ENCODE measurements at regions not wholly inside any gene's neighbourhood (a gene's known extent, or its start where the extent isn't known, plus 50 kb on each side); places are given as distances from the start of the nearest gene placed in this dataset.

- BruUV-seq (replicated peaks), result no TSS peak
- no peak for DNase-seq (ENCODE audit: low spot score)
- POLR2A ChIA-PET (ENCODE audit: low non-redundant PET), result no interaction called here
- intact Hi-C loops (cut with micrococcal nuclease; ENCODE audit: unreplicated experiment), result no loop called here
- TF ChIP-seq EZH2 (IDR thresholded peaks at IDR 0.05; ENCODE audit: borderline replicate concordance, low read depth, low read length, poor library complexity, severe bottlenecking), result no peak
- TF ChIP-seq CTCF (conservative IDR thresholded peaks at IDR 0.05; ENCODE audit: low read depth, low read length), result no peak
- H3K27ac ChIP-seq (ENCODE audit: low read depth, low read length, poor library complexity, severe bottlenecking), result no peak overlapping the region
- no peaks in the 10 kb centered on the region for H3K27me3 ChIP-seq (replicated peaks; ENCODE audit: insufficient read depth, low read depth, low read length, poor library complexity)
- CTCF ChIA-PET, result no interaction called here
- H3K4me3 ChIP-seq (ENCODE audit: low read depth, low read length, poor library complexity, severe bottlenecking), result no peak overlapping the region
- no peaks in the 10 kb centered on the region for H3K4me1 ChIP-seq (ENCODE audit: insufficient read depth, low read length, poor library complexity, severe bottlenecking)
- H3K36me3 ChIP-seq (ENCODE audit: insufficient read depth, low read length, poor library complexity, severe bottlenecking), result no peaks in the 10 kb centered on the region
- peaks cover 14% of the 10 kb centered on the region for H3K9me3 ChIP-seq (ENCODE audit: low read depth, low read length, poor library complexity, severe bottlenecking)
These were observed 437.5 kb upstream of the PROK2 start for GRCh38 chr3:72222410-72222809.

GRCh38 chr3:72220946-72221345, 436.0 kb upstream of the PROK2 start:
- CTCF ChIA-PET, result no interaction called here
- TF ChIP-seq EZH2 (IDR thresholded peaks at IDR 0.05; ENCODE audit: borderline replicate concordance, low read depth, low read length, poor library complexity, severe bottlenecking) (no peak), CTCF (conservative IDR thresholded peaks at IDR 0.05; ENCODE audit: low read depth, low read length) (no peak)
- intact Hi-C loops (cut with micrococcal nuclease; ENCODE audit: unreplicated experiment), result no loop called here
- Histone ChIP-seq H3K27me3 (replicated peaks; ENCODE audit: insufficient read depth, low read depth, low read length, poor library complexity) (no peaks in the 10 kb centered on the region), H3K9me3 (ENCODE audit: low read depth, low read length, poor library complexity, severe bottlenecking) (peaks cover 14% of the 10 kb centered on the region), H3K4me3 (ENCODE audit: low read depth, low read length, poor library complexity, severe bottlenecking) (no peak overlapping the region), H3K27ac (ENCODE audit: low read depth, low read length, poor library complexity, severe bottlenecking) (no peak overlapping the region), H3K4me1 (ENCODE audit: insufficient read depth, low read length, poor library complexity, severe bottlenecking) (no peaks in the 10 kb centered on the region), H3K36me3 (ENCODE audit: insufficient read depth, low read length, poor library complexity, severe bottlenecking) (no peaks in the 10 kb centered on the region)
- no peak for DNase-seq (ENCODE audit: low spot score)
- no TSS peak for BruUV-seq (replicated peaks)
- POLR2A ChIA-PET (ENCODE audit: low non-redundant PET), result no interaction called here

DNA sequence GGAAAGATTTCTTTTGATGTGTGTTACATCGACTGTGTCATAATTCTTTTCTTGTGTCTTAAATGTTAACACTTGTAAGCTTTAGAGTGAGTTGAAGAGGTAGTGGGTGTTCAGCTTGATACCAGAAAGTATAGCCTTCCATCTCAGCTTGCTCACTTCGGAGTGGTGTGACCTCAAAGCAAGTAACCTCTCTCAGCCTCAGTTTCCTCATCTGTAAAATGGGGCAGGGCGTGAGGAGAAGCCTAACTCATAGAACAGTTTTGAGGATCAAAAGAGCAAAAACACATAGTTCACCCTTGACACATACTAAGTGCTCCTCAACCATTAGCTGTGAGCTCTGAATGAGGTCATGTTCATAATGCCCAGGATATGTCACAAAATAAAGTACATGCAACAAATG, 434.8 kb upstream of the PROK2 start:
- no peaks in the 10 kb centered on the region for H3K27me3 ChIP-seq (replicated peaks; ENCODE audit: insufficient read depth, low read depth, low read length, poor library complexity)
- no peak overlapping the region for H3K27ac ChIP-seq (ENCODE audit: low read depth, low read length, poor library complexity, severe bottlenecking)
- H3K4me3 ChIP-seq (ENCODE audit: low read depth, low read length, poor library complexity, severe bottlenecking), result no peak overlapping the region
- H3K9me3 ChIP-seq (ENCODE audit: low read depth, low read length, poor library complexity, severe bottlenecking), result peaks cover 8% of the 10 kb centered on the region
- POLR2A ChIA-PET (ENCODE audit: low non-redundant PET), result no interaction called here
- no peak for DNase-seq (ENCODE audit: low spot score)
- H3K4me1 ChIP-seq (ENCODE audit: insufficient read depth, low read length, poor library complexity, severe bottlenecking), result no peaks in the 10 kb centered on the region
- BruUV-seq (replicated peaks), result no TSS peak
- intact Hi-C loops (cut with micrococcal nuclease; ENCODE audit: unreplicated experiment), result no loop called here
- TF ChIP-seq CTCF (conservative IDR thresholded peaks at IDR 0.05; ENCODE audit: low read depth, low read length) (no peak), EZH2 (IDR thresholded peaks at IDR 0.05; ENCODE audit: borderline replicate concordance, low read depth, low read length, poor library complexity, severe bottlenecking) (no peak)
- H3K36me3 ChIP-seq (ENCODE audit: insufficient read depth, low read length, poor library complexity, severe bottlenecking), result no peaks in the 10 kb centered on the region
- CTCF ChIA-PET, result no interaction called here
